ENCODE measurements at regions not wholly inside any gene's neighbourhood (a gene's known extent, or its start where the extent isn't known, plus 50 kb on each side); places are given as distances from the start of the nearest gene placed in this dataset.

- H4K20me1 ChIP-seq (ENCODE audit: insufficient read depth): no peaks in the 10 kb centered on the region
- H3K9me3 ChIP-seq (ENCODE audit: low read length): no peaks in the 10 kb centered on the region
- no peaks in the 10 kb centered on the region for H3K9me2 ChIP-seq (ENCODE audit: insufficient read depth, low read length)
- no peak for TF ChIP-seq RAD21 (conservative IDR thresholded peaks at IDR 0.05)
- no peak for TF ChIP-seq SMC3 (conservative IDR thresholded peaks at IDR 0.05; ENCODE audit: poor library complexity)
- TF ChIP-seq POLR2AphosphoS5 (IDR thresholded peaks at IDR 0.05): no peak
- no peak for TF ChIP-seq EP300 (conservative IDR thresholded peaks at IDR 0.05; ENCODE audit: poor library complexity, severe bottlenecking)
- TF ChIP-seq, protein P1, sequence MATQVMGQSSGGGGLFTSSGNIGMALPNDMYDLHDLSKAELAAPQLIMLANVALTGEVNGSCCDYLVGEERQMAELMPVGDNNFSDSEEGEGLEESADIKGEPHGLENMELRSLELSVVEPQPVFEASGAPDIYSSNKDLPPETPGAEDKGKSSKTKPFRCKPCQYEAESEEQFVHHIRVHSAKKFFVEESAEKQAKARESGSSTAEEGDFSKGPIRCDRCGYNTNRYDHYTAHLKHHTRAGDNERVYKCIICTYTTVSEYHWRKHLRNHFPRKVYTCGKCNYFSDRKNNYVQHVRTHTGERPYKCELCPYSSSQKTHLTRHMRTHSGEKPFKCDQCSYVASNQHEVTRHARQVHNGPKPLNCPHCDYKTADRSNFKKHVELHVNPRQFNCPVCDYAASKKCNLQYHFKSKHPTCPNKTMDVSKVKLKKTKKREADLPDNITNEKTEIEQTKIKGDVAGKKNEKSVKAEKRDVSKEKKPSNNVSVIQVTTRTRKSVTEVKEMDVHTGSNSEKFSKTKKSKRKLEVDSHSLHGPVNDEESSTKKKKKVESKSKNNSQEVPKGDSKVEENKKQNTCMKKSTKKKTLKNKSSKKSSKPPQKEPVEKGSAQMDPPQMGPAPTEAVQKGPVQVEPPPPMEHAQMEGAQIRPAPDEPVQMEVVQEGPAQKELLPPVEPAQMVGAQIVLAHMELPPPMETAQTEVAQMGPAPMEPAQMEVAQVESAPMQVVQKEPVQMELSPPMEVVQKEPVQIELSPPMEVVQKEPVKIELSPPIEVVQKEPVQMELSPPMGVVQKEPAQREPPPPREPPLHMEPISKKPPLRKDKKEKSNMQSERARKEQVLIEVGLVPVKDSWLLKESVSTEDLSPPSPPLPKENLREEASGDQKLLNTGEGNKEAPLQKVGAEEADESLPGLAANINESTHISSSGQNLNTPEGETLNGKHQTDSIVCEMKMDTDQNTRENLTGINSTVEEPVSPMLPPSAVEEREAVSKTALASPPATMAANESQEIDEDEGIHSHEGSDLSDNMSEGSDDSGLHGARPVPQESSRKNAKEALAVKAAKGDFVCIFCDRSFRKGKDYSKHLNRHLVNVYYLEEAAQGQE (IDR thresholded peaks at IDR 0.05; ENCODE audit: borderline replicate concordance): no peak
- H2AFZ ChIP-seq (ENCODE audit: low read depth, low read length): no peak overlapping the region
- H3K27me3 ChIP-seq (ENCODE audit: insufficient read depth, low read depth, low read length): no peaks in the 10 kb centered on the region
- H3K79me2 ChIP-seq (replicated peaks; ENCODE audit: insufficient read depth, low read length): no peaks in the 10 kb centered on the region
- H3F3A ChIP-seq (ENCODE audit: insufficient read depth, low read length, poor library complexity, severe bottlenecking): no peaks in the 10 kb centered on the region
- H3K9ac ChIP-seq (ENCODE audit: low read length): no peak overlapping the region
- H3K27ac ChIP-seq (ENCODE audit: low read length): no peak overlapping the region
- no peak overlapping the region for H3K4me3 ChIP-seq (ENCODE audit: low read length)
- H3K4me2 ChIP-seq (ENCODE audit: low read length): no peak overlapping the region
- H3K36me3 ChIP-seq (ENCODE audit: insufficient read depth, low read length): no peaks in the 10 kb centered on the region
Observed at GRCh38 chr7:42340436-42340835, 103.4 kb upstream of the GLI3 start.

DNA sequence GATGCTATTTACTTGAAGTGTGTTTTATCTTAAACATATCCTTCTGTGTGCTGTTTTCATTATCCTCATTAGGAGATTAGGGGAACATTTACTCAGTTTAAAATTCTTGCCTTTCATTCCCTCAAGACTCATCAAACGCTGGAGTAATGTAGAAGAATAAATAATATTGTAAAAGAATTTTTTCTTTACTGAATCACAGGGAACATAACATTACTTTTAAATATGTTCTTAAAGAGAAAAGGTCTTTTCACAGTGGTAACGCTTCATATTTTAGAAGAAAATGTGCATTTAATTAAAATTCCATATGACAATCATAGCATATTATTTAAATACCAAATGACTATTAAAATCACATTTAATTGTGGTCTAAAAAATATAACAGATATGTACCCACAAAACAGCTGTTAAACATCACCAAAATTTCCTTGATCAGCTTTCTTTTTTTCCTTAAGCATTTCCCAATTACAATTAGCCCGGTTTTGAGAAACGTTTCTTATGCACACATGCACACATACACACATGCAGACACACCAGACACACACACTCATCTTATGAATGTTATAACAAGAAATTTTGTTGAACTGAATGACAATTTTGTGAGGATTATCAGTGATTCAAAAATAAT lies 102.0 kb upstream of the GLI3 start:
- no peaks in the 10 kb centered on the region for H3K79me2 ChIP-seq (replicated peaks; ENCODE audit: insufficient read depth, low read length)
- H3K4me3 ChIP-seq (ENCODE audit: low read length): no peak overlapping the region
- H4K20me1 ChIP-seq (ENCODE audit: insufficient read depth): no peaks in the 10 kb centered on the region
- no peak overlapping the region for H2AFZ ChIP-seq (ENCODE audit: low read depth, low read length)
- no peak overlapping the region for H3K4me2 ChIP-seq (ENCODE audit: low read length)
- H3K27ac ChIP-seq (ENCODE audit: low read length): peak overlapping the region; percentile 32
- H3F3A ChIP-seq (ENCODE audit: insufficient read depth, low read length, poor library complexity, severe bottlenecking): no peaks in the 10 kb centered on the region
- no peak overlapping the region for H3K9ac ChIP-seq (ENCODE audit: low read length)
- H3K36me3 ChIP-seq (ENCODE audit: insufficient read depth, low read length): no peaks in the 10 kb centered on the region
- H3K9me2 ChIP-seq (ENCODE audit: insufficient read depth, low read length): no peaks in the 10 kb centered on the region
- no peaks in the 10 kb centered on the region for H3K27me3 ChIP-seq (ENCODE audit: insufficient read depth, low read depth, low read length)
- TF ChIP-seq POLR2AphosphoS5 (IDR thresholded peaks at IDR 0.05) (no peak), RAD21 (conservative IDR thresholded peaks at IDR 0.05) (no peak), EP300 (conservative IDR thresholded peaks at IDR 0.05; ENCODE audit: poor library complexity, severe bottlenecking) (no peak), CTCF (IDR thresholded peaks at IDR 0.05; ENCODE audit: poor library complexity, severe bottlenecking) (no peak), TAF1 (IDR thresholded peaks at IDR 0.05; ENCODE audit: low read depth) (no peak), MXI1 (conservative IDR thresholded peaks at IDR 0.05; ENCODE audit: poor library complexity, severe bottlenecking) (no peak), EZH2 (IDR thresholded peaks at IDR 0.05; ENCODE audit: borderline replicate concordance, insufficient read depth, low read length, poor library complexity, severe bottlenecking) (no peak), SMC3 (conservative IDR thresholded peaks at IDR 0.05; ENCODE audit: poor library complexity) (no peak)
- TF ChIP-seq, protein P1 (IDR thresholded peaks at IDR 0.05; ENCODE audit: borderline replicate concordance): no peak
- H3K9me3 ChIP-seq (ENCODE audit: low read length): no peaks in the 10 kb centered on the region

All from neural cell (in vitro differentiated cells).